DOHH2 (cell line): ENCODE measurements at regions not wholly inside any gene's neighbourhood (a gene's known extent, or its start where the extent isn't known, plus 50 kb on each side); places are given as distances from the start of the nearest gene placed in this dataset.

ENCODE experiments used
- H3F3A ChIP-seq: fragments of 200-600 bp; sonication (generic), shearing (Covaris generic); 2 replicates; pipeline ENCODE4 v1.6.0; 2016; ENCODE audit warnings: antibody characterized with exemption, mild to moderate bottlenecking; ENCODE audit not compliant: control insufficient read depth, insufficient read depth
- H3K27ac ChIP-seq: fragments of 200-600 bp; sonication (generic); 2 replicates; pipeline ENCODE4 v1.5.1; 2014; ENCODE audit warnings: low read depth, mild to moderate bottlenecking, low read length, moderate library complexity
- H3K27me3 ChIP-seq: fragments of 200-600 bp; sonication (generic); 2 replicates; pipeline ENCODE4 v1.6.1; 2014; ENCODE audit warnings: mild to moderate bottlenecking, low read length, mixed read lengths; ENCODE audit not compliant: control insufficient read depth
- H3K36me3 ChIP-seq: fragments of 200-600 bp; sonication (generic); 2 replicates; pipeline ENCODE4 v1.6.1; 2014; ENCODE audit warnings: mild to moderate bottlenecking, low read length, moderate library complexity, mixed read lengths; ENCODE audit not compliant: control insufficient read depth
- H3K4me1 ChIP-seq: fragments of 200-600 bp; sonication (generic); 2 replicates; pipeline ENCODE4 v1.6.1; 2014; ENCODE audit warnings: mild to moderate bottlenecking, low read length, mixed read lengths; ENCODE audit not compliant: control insufficient read depth
- H3K4me2 ChIP-seq: fragments of 200-600 bp; sonication (generic); 2 replicates; pipeline ENCODE4 v1.6.0; 2014; ENCODE audit warnings: mild to moderate bottlenecking, low read length, moderate library complexity
- H3K4me3 ChIP-seq: fragments of 200-600 bp; sonication (generic); 2 replicates; pipeline ENCODE4 v1.5.1; 2014; ENCODE audit warnings: mild to moderate bottlenecking, low read length, mixed read lengths
- H3K79me2 ChIP-seq: fragments of 200-600 bp; sonication (generic); 2 replicates; pipeline ENCODE4 v1.6.1; 2014; ENCODE audit warnings: mild to moderate bottlenecking, low read length, mixed read lengths; ENCODE audit not compliant: control insufficient read depth
- H3K9me2 ChIP-seq: fragments of 200-600 bp; sonication (generic); replicated peaks from 2 replicates; pipeline ENCODE4 v1.6.1; 2014; ENCODE audit warnings: mild to moderate bottlenecking, low read length, mixed read lengths; ENCODE audit not compliant: control insufficient read depth
- H3K9me3 ChIP-seq: fragments of 200-600 bp; sonication (generic); 2 replicates; pipeline ENCODE4 v1.6.1; 2014; ENCODE audit warnings: antibody characterized with exemption, low read length, mixed read lengths; ENCODE audit not compliant: control insufficient read depth, insufficient read depth
- H4K20me1 ChIP-seq: fragments of 200-600 bp; sonication (generic); 2 replicates; pipeline ENCODE4 v1.6.0; 2014; ENCODE audit warnings: low read depth, mild to moderate bottlenecking, antibody characterized with exemption, low read length, moderate library complexity; ENCODE audit not compliant: control insufficient read depth, insufficient read depth
- EZH2phosphoT487 ChIP-seq: fragments of 200-600 bp; sonication (generic); IDR thresholded peaks from 2 replicates; pipeline ENCODE4 v1.6.1; 2017; ENCODE audit warnings: borderline replicate concordance, mild to moderate bottlenecking, antibody characterized with exemption, low read length, moderate library complexity, mixed read lengths
- TF ChIP-seq, protein P1 (sequence below): fragments of 200-600 bp; sonication (generic); IDR thresholded peaks from one replicate; pipeline ENCODE4 v1.5.1; 2014; ENCODE audit warnings: antibody characterized with exemption, mild to moderate bottlenecking, low read depth, low read length; ENCODE audit not compliant: poor library complexity, severe bottlenecking

DNA sequence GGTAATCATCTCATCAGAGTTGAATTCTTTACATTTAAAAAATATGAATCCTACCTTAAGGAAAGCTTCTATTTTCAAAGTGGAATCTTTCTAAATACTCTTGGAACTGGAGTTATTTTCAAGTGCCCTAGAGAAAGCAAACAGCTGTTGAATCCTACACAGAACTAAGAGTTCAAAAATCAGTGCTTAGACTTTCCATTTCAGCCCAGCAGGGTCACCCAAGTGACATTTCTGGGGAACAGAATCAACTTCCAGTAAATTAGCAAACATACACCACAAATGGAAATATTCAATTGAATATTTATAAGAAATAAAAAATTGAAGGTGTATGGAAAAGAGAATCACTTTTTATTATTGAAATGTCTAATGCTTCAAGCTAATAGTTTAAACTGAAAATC lies 427.7 kb upstream of the NOX3 start:
- TF ChIP-seq, protein P1, sequence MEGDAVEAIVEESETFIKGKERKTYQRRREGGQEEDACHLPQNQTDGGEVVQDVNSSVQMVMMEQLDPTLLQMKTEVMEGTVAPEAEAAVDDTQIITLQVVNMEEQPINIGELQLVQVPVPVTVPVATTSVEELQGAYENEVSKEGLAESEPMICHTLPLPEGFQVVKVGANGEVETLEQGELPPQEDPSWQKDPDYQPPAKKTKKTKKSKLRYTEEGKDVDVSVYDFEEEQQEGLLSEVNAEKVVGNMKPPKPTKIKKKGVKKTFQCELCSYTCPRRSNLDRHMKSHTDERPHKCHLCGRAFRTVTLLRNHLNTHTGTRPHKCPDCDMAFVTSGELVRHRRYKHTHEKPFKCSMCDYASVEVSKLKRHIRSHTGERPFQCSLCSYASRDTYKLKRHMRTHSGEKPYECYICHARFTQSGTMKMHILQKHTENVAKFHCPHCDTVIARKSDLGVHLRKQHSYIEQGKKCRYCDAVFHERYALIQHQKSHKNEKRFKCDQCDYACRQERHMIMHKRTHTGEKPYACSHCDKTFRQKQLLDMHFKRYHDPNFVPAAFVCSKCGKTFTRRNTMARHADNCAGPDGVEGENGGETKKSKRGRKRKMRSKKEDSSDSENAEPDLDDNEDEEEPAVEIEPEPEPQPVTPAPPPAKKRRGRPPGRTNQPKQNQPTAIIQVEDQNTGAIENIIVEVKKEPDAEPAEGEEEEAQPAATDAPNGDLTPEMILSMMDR = no peak
- TF ChIP-seq EZH2phosphoT487 = no peak
- Histone ChIP-seq H3K4me2 (no peak overlapping the region), H3K4me1 (peaks cover 7% of the 10 kb centered on the region; the same call in 1 of the 2 replicates), H3K27ac (no peak overlapping the region), H3K9me3 (no peaks in the 10 kb centered on the region), H3K27me3 (no peaks in the 10 kb centered on the region), H3F3A (no peaks in the 10 kb centered on the region), H3K36me3 (no peaks in the 10 kb centered on the region), H3K9me2 (no peaks in the 10 kb centered on the region), H4K20me1 (no peaks in the 10 kb centered on the region), H3K79me2 (no peaks in the 10 kb centered on the region), H3K4me3 (no peak overlapping the region)

DNA sequence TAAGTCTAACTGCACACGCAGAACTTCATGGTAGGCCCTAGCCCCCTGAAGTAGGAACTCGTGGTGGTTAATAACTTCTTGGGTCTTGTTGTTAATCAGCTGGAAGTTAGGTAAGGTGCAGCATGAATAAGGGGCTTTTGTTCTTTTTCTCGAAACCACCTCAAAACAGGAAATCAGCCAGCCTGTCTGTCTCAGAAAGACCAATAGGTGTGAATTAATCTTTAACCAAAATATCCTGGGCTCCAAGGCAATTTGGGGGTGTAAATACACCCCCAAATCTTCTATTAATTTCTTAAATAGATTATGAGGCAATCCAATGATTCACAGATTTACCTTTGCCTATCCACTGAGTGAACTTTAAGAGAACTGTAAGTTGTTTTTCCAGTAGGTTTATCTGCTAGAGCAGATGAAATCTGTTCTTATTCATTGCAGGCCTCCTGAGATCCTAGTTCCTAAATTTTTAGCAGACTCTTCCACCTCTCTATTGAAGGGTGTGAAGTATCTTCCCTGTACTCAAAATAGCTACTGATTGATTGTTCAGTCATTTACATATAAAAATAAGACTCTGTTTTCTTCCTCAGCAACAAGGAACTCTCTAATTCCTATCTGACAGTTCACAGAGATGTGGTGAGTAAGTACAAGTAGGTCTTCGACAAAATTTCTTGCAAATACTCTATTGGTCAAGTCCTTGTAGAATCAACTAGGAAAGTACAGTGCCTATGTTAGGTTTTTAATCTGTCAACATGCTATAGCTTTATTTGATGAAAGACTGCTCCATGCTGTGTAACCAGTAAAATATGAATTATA lies 427.1 kb upstream of the NOX3 start:
- TF ChIP-seq EZH2phosphoT487 = no peak
- TF ChIP-seq, protein P1 = no peak
- H3K4me2 ChIP-seq = no peak overlapping the region
- no peaks in the 10 kb centered on the region for H3K9me2 ChIP-seq
- H3K27ac ChIP-seq = no peak overlapping the region
- H3K4me3 ChIP-seq = no peak overlapping the region
- peaks cover 7% of the 10 kb centered on the region; the same call in 1 of the 2 replicates for H3K4me1 ChIP-seq
- H3K9me3 ChIP-seq = no peaks in the 10 kb centered on the region
- H3K79me2 ChIP-seq = no peaks in the 10 kb centered on the region
- H3F3A ChIP-seq = no peaks in the 10 kb centered on the region
- H4K20me1 ChIP-seq = no peaks in the 10 kb centered on the region
- H3K36me3 ChIP-seq = no peaks in the 10 kb centered on the region
- H3K27me3 ChIP-seq = no peaks in the 10 kb centered on the region

DNA sequence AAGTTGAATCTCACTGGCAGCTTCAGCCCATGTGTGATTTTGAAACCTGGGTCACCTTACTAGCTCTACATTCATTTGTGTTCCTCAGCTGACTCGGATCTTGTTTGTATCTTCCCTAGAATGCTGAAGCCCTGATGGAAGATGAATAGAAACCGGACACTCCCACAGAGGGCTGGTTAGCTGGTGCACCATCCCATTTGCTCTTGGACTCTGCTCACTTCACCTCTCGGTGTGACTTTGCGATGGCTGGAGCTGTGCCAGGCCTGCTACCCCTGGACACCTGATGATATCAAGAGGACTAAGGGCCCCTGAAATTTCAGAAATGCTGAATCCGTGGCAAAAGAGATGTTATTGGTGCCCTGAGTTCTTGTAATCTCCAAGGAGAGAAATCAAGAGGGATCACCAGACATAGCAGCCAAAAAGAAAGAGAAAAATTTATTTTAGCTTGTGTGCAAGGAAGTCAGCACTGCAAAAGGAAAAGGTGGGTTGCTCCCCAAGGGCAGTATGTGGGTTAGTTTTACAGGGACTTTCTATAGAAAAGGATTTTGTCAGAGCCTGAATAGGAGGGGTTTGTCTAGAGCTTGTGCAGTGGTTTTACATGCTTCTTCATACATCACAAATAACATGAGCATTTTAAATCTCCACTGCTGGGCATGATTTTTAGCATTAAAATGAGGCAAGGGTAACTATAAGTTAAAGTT lies 426.3 kb upstream of the NOX3 start:
- Histone ChIP-seq H4K20me1 (no peaks in the 10 kb centered on the region), H3K36me3 (no peaks in the 10 kb centered on the region), H3K27ac (no peak overlapping the region), H3K9me3 (no peaks in the 10 kb centered on the region), H3K79me2 (no peaks in the 10 kb centered on the region), H3F3A (no peaks in the 10 kb centered on the region), H3K4me2 (no peak overlapping the region), H3K27me3 (no peaks in the 10 kb centered on the region), H3K4me1 (peaks cover 7% of the 10 kb centered on the region; the same call in 1 of the 2 replicates), H3K9me2 (no peaks in the 10 kb centered on the region), H3K4me3 (no peak overlapping the region)
- TF ChIP-seq, protein P1 = no peak
- TF ChIP-seq EZH2phosphoT487 = no peak
